Stimulated activated CD8-positive, alpha-beta memory T cell treated with anti-CD3 and anti-CD28 coated beads, Interleukin-15, amount 100 ng/mL, for 24 hours (primary cell): ENCODE measurements at regions not wholly inside any gene's neighbourhood (a gene's known extent, or its start where the extent isn't known, plus 50 kb on each side); places are given as distances from the start of the nearest gene placed in this dataset.

Experiments
- DNase-seq: peaks from one replicate; pipeline ENCODE4 v3.0.0-alpha.2; 2020; ENCODE audit warnings: low read depth

DNA sequence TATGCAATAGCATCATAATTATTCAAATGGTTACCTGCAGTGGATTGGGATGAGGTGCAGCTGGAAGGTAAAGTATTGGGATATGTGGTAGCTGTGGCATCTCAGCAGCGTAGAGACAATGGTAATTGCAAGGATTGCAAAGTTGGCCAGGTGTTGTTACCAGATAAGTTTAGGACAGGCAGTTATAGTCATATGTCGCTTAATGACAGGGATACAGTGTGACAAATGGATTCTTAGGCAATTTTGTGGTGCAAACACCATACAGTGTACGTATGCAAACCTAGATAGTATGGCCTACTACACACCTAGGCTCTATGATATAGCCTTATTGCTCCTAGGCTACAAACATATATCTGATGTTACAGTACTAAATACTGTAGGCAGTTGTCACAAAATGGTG, 163.5 kb upstream of the LYZL2 start:
- no peak for DNase-seq

DNA sequence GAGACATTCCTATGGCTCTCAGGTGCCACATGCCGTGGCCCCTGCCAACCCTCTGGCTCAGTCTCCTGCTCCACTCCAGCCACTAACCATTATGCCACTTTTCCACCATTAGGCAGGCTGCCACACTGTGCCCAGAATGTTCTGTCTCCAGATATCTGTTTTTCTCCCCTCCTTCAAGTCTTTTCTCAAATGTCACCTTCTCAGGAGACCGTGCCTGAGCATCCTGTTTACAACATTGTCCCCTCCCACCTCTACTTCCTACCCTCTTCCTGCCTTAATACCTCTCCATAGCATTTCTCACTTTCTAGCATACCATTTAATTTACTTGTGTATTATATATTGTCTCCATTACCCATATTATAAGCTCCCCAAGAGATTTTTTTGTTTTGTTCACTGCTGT, 162.5 kb upstream of the LYZL2 start:
- no peak for DNase-seq

DNA sequence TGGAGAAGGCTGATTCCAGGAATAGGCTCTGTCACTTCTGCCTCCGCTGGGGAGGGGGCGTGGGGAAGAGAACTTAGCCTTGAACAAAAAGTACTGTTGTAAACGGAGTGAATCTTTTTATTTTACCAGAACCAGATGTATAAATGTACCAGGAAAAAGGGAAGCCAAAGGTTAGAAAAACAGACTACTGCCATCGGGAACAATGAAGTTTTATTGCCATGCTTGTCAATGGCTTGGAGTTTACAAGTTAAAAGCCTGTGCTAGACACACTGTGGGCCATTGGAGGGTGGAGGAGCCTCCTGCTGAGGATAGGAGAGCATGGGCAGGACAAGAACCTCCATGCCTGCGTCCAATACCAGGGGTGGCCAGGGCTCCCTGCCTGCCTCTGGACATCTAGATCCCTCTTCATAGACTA, 161.7 kb upstream of the LYZL2 start:
- DNase-seq, result no peak

DNA sequence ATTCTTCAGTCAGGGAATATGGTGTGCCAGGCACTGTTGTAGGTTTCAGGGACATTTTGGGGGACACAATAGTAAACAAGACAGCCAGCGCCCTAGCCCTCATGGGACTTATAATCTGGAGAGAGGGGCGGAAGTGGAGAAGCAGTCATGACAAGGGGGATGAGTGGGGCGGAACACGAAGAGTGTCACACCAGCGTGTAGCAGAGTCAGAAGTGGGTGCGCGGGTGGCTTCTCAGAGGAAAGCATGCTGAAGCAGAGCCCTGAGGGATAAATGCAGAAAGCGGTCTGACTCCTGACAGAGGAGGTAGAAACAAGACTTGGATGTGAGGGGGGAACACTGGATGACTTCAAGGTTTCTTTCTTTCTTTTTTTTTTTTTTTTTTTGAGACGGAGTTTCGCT, 160.3 kb upstream of the LYZL2 start:
- no peak for DNase-seq

DNA sequence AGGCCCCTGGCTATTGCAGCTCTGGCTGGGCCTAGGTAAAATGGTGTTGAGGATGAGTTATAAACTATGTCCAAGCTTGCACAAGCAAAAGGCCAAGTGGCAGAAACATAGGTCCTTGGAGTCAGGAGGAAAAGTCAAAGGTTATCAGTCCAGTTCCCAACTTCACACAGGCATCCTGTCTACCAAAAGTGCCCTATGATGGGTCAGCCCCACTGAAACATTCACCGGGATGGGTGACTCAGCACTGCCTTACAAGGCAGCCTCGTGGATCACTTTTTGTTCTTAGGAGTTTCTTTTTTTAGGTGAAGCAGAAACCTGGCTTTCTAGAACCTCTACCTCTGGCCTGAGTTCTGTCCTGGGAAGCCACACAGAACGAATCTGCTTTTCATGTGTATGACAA, 158.8 kb upstream of the LYZL2 start:
- DNase-seq, result no peak

DNA sequence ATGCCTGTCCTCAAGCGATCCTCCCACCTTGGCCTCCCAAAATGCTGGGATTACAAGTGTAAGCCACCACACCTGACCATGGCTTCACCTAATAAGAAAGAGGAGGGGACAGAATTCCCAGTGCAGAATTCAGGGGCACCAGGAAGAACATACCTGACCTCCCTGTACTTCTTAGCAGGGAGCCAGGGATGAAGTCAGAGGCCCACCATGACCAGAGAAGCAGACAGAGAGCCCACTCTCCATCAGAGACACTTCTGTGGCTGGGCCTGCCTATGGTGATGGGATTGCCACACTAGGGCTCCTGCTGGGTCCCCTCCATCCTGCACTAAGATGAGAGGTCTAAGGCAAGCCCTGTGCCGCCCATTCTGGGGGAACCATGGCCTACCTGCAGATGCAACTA, 157.4 kb upstream of the LYZL2 start:
- DNase-seq, result no peak

DNA sequence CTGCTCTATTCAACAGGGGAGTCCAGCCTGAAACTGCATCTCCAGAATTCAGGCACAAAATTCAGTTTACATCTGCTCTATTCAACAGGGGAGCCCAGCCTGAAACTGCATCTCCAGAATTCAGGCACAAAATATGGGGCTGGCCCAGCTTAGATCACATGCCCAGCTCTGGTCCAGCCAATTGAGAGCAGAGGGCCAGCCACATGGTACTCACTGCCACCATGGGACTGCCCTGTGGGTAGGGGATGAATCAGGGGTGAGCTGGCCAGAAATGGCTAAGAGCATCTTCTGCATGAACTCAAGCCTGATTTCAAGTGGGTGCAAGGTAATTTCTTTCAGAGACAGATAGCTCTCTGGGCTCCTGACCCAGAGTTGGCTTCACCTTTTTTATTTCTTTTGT, 156.6 kb upstream of the LYZL2 start:
- no peak for DNase-seq

DNA sequence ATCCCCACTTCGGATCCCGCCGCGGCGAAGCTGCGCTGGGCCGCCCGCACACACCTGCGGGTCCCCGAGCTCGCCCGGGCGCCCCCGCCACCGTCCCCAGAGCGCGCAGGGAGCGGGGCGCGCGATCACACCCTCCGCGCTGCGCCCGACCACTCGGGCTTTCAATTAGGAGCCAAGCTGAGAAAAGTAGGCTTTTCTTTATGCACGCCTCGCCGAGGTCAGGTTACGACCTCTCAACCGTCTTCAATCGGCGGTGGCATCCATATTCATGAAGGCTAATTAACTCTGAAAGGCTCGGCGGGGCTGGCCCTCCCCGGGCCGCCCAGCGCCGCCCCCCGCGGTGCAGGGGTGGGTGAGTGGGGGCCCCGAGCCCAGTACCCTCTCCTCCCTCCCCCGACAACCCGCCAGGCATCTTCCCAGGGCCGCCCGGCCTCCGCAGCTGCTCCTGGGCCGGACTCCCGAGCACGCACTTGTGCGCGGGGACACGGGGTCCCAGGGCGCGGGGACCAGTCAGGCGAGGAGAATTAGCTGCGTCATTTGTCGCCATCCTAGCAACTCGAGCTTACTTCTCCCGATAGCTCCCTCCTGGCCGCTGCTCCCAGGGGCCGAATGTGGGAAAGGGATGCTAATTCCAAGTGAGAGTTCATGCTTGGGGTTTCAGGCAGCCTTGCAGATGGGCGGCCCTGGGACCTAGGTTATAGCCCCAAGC, 155.5 kb upstream of the LYZL2 start:
- no peak for DNase-seq

DNA sequence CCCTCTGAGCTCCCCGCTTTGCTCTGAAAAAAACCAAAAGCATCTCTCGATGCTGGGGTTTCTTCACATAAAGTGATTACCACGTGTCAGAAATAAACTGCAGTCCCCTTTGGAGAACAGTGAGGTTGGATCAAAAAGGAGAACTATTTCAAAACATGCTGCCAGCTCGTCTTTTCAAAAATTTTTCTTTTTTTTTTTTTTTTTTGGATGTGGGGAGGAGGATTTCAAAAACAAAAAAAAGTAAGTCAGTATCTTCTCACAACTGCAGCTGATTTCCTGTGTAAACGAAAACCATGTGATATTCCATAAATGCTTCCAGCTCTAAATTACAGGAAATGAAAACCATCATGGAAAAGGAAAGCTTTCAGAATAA, 155.0 kb upstream of the LYZL2 start:
- DNase-seq, result no peak

DNA sequence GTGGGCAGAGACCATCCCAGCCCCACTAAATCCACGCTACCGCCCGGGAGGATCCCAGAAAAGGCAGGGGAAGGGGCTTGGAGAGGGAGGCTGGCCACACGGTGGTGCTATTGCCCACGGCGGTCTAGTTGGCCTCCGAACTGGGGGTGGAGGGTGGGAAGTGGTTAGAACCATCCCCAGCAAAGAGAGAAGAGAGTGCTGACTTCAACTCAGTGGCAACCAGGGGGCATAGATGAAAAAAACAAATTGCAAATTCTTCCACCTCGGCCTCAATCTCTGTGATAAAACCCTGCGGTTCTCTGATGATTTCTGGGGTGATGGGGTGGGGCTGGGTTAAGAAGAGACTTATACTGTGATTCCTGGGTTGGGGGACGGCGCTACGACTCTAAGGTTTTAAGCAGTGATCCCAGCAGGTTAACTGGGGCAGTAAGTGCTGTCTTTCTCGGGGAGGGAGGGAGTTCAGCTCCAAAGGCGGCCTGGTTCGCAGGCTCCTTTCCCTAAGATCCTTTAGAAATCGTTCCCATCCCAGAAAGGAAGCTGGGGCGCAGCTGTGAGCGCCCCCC, 154.5 kb upstream of the LYZL2 start:
- DNase-seq, result peak; percentile 48

DNA sequence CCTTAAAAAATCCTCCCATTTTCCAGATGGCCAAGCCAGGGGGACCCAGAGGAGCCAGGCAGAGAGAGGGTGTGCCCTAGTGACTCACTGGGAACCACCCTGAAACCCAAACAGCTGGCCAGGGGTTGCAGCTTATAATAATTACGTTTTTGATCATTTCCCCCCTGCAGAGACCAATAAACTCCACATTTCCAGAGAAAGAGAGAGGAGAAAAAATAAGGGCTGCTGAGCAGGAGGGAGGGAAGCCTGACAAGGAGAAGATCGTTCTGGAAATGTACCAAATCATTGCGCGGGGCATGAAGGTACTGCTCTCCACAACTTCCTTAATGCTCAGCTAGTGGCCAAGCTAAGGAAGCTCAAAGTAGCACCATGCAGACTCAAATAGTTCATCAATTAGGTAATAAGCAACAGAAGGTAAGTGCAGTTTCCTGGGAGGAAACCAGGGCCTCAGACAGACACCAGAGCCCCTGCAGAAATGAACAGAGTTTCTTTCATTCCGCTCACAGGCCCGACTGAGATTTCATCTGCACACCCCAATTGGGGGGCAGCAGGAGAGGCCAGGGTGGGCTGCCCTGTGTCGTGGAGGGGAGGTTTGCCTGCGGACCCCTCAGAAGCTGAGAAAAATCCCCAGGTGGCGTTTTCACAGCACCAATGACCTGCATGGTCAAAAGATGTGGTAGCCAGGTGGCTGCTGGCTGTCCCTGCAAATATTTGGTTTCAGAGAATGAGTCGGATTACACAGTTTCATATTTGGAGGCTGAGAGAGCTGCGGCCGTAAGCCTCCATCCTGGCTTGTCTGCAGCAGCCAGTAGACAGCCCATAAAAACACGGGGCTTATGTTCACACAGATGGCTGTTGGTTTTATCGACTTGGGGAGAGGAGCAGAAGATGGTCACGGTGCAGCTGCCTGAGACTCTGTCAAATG, 153.2 kb upstream of the LYZL2 start:
- DNase-seq, result no peak

DNA sequence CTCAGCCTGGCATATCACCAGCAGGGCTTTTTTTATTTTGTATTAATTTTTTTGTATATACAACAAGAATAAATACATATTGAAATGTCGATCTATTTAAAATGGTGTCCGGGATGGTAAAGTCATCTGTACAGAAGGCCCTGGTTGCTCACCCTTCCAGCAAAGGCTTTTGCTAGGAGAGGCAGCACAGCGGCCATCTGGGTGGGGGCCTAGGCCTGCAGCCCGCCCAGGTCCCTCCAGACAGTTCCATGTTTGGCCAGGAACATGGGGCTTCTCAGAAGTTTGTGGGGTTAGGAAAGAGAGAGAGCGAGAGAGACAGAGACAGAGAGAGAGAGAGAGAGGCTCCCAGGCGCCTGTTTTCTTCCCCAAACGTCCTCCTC, 152.6 kb upstream of the LYZL2 start:
- DNase-seq, result no peak

DNA sequence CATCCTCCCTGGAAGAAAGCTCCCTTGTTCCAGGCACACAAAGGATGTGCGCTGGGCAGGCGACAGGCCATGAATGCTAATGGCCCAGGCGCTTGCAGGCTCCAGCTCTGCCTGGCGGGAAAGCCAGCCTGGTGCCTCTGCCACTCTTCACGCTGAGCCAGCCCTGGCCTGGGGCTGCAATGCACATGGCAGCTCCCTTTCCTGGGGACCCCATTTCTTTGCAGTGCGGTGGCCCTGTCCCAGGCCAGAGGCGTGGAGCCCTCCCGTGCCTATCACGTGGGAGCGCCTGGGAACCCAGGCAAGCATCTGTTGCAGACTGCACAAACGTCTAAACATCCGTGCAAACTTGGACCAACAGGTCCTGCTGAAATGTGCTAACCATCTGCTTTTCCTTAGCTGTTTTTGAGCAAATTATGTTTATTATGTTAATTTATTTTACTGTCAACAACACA, 152.1 kb upstream of the LYZL2 start:
- DNase-seq, result no peak

DNA sequence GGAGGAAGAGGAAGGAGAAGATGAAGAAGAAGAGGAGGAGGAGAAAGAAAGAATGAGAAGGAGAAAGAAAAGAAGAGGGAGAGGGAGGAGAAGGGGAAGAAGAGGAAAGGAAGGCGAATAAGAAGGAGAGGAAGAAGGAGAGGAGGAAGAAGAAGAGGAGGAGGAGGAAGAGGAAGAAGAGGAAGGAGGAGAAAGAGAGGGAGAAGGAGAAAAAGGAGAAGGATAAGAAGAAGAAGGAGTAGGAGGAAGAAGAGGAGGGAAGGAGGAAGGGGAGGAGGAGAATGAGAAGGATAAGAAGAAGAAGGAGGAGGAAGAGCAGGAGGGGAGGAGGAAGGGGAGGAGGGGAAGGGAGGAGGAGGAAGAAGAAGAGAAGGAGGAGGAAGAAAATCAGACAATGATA, 149.2 kb upstream of the LYZL2 start:
- no peak for DNase-seq

DNA sequence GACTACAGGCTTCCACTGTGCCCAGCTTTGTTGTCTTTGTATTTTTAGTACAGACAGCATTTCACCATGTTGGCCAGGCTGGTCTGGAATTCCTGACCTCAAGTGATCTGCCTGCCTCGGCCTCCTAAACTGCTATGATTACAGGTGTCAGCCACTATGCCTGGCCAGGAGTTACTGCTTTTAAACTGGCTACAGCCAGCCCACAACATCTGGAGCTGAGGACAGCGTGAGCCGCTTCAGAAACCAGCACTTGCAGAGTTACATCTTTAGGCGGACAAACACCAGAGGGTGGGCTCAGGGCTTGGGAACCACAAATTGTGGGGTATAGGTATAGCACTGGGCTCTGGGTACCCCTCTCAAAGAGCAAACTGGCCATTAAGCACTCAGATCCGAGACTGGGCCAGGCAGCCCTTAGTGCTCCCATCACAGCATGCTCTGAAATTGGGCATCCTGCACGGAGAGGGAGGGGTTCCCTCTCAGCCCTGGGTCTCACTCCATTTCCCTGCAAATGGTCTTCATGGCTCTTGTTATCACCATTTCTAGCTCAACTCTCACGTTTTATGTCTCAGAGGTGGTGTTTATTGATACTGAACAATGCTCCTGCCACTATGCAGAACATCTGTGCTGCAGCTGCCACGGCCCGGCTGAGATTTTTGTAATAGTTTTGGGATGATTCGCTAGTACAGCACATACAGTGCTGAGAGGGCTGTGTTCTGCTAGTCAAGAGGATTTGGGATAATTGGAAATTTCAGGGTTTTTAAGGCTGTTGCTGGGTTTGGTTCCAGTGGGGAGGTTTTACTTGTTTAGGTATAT, 146.4 kb upstream of the LYZL2 start:
- no peak for DNase-seq

DNA sequence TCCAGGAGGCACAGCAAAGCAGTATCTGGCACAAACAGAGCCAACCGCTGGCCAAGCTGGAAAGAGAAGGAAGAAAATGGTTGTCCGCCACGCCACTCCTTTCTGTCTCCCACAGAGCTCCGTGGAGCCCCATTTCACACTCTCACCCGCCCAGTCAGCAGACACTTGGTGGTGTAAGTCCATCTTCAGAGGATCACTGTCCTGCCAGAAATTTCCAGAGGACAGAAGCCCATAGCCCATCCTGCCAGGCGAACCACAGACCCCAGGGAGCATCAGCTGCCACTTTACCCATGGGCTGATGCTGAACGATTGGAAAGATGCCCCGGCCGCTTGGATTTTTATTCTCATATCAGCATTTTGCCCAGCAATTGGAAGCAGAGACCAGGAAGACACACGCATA, 144.7 kb upstream of the LYZL2 start:
- DNase-seq, result no peak

DNA sequence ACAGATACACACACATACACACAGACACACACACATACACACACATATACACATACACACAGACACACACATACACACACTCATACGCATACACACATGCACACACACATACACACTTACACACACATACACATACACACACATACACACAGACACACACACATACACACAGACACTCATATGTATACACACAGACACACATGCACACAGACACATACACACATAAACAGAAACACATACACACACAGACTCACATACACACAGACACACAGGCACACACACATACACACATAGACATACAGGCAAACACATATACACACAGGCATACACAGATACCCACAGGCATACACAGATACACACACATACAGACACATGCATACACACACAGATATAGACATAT, 143.9 kb upstream of the LYZL2 start:
- DNase-seq, result no peak

DNA sequence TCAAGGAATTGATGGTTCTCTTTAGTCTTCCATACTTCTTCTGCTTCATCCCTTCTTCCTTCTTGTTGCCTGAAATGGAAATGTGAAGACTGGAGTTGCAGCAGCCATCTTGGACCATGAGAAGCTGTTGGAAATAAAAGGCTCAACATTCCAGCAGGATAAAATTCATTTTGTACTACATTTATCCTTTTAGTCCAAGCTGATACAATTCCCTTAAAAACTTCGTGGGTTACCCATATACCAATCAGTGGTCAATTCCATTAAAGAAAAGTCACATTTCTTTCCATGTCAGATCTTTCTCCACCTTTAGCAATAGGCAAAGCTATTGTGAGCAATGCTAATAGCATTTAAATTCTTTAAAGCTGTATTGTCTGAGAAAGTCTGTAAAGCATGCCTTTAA, 141.3 kb upstream of the LYZL2 start:
- DNase-seq, result no peak

DNA sequence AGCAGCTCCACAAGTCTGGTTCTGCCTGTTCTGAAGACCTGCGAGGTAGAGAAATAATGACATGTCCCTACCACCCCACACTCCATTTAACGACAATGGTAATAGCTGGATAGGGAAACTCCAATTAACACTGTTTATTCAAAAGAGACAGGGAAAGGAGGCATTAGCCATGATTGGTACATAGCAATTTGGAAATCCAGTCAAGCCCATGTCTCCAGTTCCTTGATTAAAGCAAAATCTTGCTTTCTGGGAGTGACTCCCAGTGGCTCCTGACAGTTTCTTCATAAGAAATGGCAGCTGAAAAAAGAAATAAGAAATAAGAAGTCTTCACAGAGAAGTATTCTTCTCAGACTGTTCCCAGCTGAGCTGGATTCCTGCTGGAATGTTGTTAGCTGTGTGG, 140.7 kb upstream of the LYZL2 start:
- no peak for DNase-seq

DNA sequence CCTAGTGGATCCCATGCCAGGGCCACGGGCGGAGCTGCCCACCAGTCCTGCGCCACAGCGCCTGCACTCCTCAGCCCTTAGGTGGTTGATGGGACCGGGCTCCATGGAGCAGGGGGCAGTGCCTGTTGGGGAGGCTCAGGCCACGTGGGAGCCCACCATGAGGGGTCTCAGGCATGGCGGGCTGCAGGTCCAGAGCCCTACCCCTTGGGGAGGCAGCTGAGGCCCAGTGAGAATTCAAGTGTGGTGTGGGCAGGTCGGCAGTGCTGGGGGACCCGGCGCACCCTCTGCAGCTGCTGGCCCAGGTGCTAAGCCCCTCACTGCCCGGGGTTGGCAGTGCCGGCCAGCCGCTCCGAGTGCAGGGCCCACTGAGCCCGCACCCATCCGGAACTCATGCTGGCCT, 139.8 kb upstream of the LYZL2 start:
- DNase-seq, result no peak

DNA sequence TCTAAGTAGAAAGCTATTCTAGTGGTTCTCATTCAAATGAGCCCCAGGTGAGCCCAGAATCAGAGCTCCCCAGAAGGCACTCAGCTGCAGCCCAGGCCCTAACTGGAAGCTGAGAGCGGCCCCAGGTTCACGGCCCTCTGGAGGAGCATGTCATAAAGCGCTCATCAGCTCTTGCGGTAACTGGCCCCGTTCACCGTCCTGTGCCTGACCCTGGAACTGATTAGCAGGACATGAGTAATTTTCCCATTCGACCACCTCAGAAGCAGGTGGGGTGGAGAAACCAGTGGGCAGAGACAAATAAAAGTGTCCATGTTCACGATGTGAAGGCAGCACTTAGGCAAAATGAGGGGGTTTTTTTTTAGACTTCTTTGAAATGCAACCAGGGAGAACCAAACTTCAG, 136.1 kb upstream of the LYZL2 start:
- no peak for DNase-seq

DNA sequence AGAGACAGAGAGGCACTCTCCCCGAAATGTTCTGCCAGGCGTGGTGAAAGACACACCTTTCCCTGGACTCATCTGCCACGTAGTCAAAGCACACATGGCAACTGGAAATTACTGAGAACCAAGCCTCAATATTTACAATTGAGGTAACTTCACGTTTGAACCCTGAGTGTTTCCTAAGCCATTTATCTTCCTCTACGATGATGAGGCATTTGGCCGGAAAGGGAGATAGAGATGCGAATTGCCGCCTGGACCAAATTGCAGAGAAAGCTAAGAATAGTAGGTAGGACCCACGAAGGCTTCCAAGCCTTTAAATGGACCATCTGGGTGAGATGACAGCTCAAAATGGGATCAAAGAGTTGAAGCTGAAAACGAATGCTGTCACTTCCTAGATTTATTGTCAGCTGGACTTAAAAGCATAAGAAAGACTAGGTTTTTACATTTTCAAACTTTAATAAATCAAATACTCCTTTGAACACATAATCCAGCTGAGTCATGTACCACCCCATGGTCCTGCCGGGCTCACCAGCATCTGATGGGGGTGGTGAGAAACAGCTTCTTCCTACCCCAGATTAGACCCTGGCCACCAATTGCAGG, 135.6 kb upstream of the LYZL2 start:
- no peak for DNase-seq
